Liver (tissue), 3 donors: ENCODE measurements at regions not wholly inside any gene's neighbourhood (a gene's known extent, or its start where the extent isn't known, plus 50 kb on each side); places are given as distances from the start of the nearest gene placed in this dataset.

Source experiments
- ATF3 ChIP-seq: IDR thresholded peaks from 2 replicates; pipeline ENCODE4 v1.6.1; 2016; ENCODE audit warnings: antibody characterized with exemption
- CTCF ChIP-seq: fragments of 150-350 bp; IDR thresholded peaks from 2 replicates; pipeline ENCODE4 v1.5.1; 2017; ENCODE audit warnings: improper control_type of control experiment, low read depth, low read length; ENCODE audit not compliant: missing input control
- EGR1 ChIP-seq, 2 donors: IDR thresholded peaks; 2 replicates each; pipeline ENCODE4 v1.6.1; 2016 to 2018; ENCODE audit warnings: antibody characterized with exemption in 2 of 2, low read depth in 2 of 2
- GABPA ChIP-seq, 2 donors: IDR thresholded peaks in 1 of 2; conservative IDR thresholded peaks in 1 of 2; 2 replicates each; pipeline ENCODE4 v1.6.1; 2016; ENCODE audit warnings: antibody characterized with exemption in 2 of 2, mild to moderate bottlenecking in 1 of 2, moderate library complexity in 1 of 2
- HNF4G ChIP-seq: IDR thresholded peaks from 2 replicates; pipeline ENCODE4 v1.6.1; 2016; ENCODE audit warnings: antibody characterized with exemption
- JUND ChIP-seq, 2 donors: IDR thresholded peaks; 2 replicates each; pipeline ENCODE4 v1.6.1; 2016; ENCODE audit warnings: antibody characterized with exemption in 2 of 2
- MAX ChIP-seq: IDR thresholded peaks from 2 replicates; pipeline ENCODE4 v1.6.1; 2016; ENCODE audit warnings: antibody characterized with exemption
- NR2F2 ChIP-seq: IDR thresholded peaks from 2 replicates; pipeline ENCODE4 v1.6.1; 2016; ENCODE audit warnings: antibody characterized with exemption
- RAD21 ChIP-seq, 2 donors: IDR thresholded peaks; 2 replicates each; pipeline ENCODE4 v1.6.1; 2016; ENCODE audit warnings: antibody characterized with exemption in 2 of 2, mild to moderate bottlenecking in 2 of 2
- SP1 ChIP-seq: IDR thresholded peaks from 2 replicates; pipeline ENCODE4 v1.6.1; 2018; ENCODE audit warnings: antibody characterized with exemption, mild to moderate bottlenecking
- TAF1 ChIP-seq: conservative IDR thresholded peaks from 2 replicates; pipeline ENCODE4 v1.6.1; 2016; ENCODE audit warnings: antibody characterized with exemption, mild to moderate bottlenecking
- YY1 ChIP-seq: IDR thresholded peaks from 2 replicates; pipeline ENCODE4 v1.6.1; 2016; ENCODE audit warnings: antibody characterized with exemption, mild to moderate bottlenecking
- ZBTB33 ChIP-seq: IDR thresholded peaks from 2 replicates; pipeline ENCODE4 v1.6.1; 2016; ENCODE audit warnings: antibody characterized with exemption
- donor health status: healthy.
- donor health status: healthy.

- TF ChIP-seq CTCF: no peak
- no peak for TF ChIP-seq YY1
- TF ChIP-seq MAX: no peak
- no peak for TF ChIP-seq SP1
- TF ChIP-seq JUND (IDR thresholded peaks at IDR 0.05): no peak
- TF ChIP-seq RAD21 (IDR thresholded peaks at IDR 0.05): no peak
- no peak for TF ChIP-seq TAF1
- no peak for TF ChIP-seq ZBTB33
- TF ChIP-seq ATF3: no peak
- no peak for TF ChIP-seq EGR1 (IDR thresholded peaks at IDR 0.05; ENCODE audit: low read depth in 2 of 2)
- TF ChIP-seq NR2F2: no peak
- no peak for TF ChIP-seq GABPA (IDR thresholded peaks at IDR 0.05 in 1 of 2, conservative IDR thresholded peaks at IDR 0.05 in 1 of 2)
- no peak for TF ChIP-seq HNF4G
Measured at GRCh38 chr5:96331210-96331609, 101.8 kb downstream of the PCSK1 start.
